ENCODE measurements at regions not wholly inside any gene's neighbourhood (a gene's known extent, or its start where the extent isn't known, plus 50 kb on each side); places are given as distances from the start of the nearest gene placed in this dataset.
"Not testable (repeated sequence)": the region's sequence is repeated elsewhere in the genome, so short reads cannot be mapped to it uniquely, and the experiment has no call there.

- no peak for DNase-seq
These were observed 95.1 kb upstream of the MRPS22 start for GRCh38 chr3:139248593-139249255.

GRCh38 chr3:139251529-139251928 is 92.3 kb upstream of the MRPS22 start:
- no peak for DNase-seq

GRCh38 chr3:139252719-139253118 is 91.1 kb upstream of the MRPS22 start:
- DNase-seq: no peak

DNA sequence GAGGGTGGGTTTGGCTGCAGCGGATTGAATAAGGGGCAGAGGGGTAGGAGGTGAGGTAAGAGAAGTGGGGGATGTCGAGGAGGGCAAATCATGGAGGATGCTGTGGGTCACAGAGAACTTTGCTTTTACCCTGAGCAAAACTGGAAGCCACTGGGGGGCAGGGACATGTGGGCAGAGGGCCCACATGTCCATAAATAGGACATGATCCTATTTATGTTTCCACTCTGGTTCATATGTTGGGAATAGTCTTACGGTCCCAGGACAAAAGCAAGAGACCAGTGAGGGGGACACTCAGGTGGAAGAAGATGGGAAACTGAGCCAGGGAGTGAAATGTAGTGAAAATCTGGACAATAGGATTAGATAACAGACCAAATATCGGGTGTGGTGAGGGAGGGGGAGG is 85.5 kb upstream of the MRPS22 start:
- DNase-seq: no peak

DNA sequence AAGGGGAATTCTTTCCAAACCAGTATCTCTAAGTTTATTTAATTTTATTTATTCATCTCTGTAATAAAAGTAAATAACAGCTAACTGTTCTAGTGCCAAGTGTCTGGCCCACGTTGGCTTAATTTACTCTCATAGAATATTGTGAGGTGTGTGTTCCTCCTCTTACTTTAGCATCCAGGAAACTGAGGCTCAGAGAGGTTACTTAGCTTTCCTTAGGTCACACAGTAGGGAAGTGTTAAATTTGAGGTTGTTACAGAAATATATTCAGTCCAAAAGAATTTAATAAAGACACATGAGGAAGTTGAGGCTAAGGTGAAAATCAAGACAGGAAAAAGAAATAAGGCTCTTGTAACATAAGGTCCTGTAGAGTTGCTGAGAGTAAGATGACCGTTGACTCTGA is 84.4 kb upstream of the MRPS22 start:
- DNase-seq: no peak

DNA sequence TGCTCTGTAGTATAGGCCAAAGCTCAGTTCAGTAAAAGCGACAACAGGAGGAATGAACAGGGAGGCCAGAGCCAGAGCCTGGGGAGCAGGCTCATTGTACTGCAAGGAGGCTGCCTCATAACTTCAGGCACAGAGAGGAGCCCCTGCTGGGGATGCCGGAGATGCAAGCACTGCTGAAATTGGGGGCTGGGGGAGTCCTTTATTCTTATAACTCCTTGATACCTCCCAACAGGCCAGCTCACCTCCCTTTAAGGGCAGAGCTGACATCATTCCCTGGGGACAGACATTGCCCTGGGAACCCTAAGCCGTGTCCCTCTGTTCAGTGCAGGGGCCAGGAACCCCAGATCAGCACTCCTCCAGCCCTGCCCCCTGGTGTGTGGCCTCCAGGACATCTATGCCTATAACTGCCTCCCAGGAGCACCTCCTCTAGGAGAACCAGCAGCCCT is 83.8 kb upstream of the MRPS22 start:
- no peak for DNase-seq

DNA sequence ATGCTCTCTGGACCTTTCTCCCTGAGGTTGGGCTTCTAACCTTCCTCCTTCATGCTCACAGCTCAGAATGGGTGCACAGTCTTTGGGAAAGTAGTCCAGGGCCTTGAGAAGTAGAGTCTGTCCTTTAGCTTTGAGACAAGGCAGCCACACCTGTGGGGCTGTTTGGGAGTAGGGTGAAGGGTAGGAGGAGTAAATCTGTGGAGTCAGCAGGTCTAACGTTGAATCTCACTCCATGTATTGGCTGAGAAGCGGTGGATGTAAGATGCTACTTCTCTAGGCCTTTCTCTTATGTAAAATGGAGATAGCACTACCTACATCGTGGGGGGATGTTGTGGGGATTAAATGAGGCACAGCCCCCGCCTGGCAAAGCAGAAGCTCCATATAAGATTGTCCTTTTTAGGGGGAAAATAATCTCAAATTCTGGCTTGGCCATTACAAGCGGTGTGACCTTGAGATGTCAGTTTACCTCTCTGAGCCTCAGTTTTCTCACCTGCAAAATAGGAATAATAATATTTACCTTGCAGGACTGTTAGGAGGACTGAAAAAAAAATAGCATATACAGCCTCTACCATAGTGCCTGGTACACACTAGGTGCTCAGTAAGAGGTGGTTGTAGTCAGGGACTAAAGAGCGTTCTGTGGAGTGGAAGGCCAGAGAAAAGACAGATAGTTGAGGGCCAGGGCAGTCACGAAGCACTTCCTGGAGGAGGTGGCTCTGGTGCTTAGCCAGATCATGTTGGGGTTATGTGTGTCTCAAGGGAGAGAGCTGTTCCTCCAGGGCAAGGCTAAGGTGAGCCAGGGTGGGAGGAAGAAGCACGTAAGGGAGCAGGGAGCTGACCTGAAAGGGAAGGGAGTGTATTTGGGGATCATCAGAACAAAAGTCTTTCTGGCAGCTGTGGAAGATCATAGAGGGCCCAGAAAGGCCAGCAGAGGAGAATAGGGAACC is 82.8 kb upstream of the MRPS22 start:
- no peak for DNase-seq

GRCh38 chr3:139261754-139262586 is 81.8 kb upstream of the MRPS22 start:
- no peak for DNase-seq

GRCh38 chr3:139263798-139264197 is 80.0 kb upstream of the MRPS22 start:
- DNase-seq: no peak

GRCh38 chr3:139264375-139264774 is 79.4 kb upstream of the MRPS22 start:
- DNase-seq: no peak

- no peak for DNase-seq
These were observed 78.4 kb upstream of the MRPS22 start for GRCh38 chr3:139265131-139266016.

DNA sequence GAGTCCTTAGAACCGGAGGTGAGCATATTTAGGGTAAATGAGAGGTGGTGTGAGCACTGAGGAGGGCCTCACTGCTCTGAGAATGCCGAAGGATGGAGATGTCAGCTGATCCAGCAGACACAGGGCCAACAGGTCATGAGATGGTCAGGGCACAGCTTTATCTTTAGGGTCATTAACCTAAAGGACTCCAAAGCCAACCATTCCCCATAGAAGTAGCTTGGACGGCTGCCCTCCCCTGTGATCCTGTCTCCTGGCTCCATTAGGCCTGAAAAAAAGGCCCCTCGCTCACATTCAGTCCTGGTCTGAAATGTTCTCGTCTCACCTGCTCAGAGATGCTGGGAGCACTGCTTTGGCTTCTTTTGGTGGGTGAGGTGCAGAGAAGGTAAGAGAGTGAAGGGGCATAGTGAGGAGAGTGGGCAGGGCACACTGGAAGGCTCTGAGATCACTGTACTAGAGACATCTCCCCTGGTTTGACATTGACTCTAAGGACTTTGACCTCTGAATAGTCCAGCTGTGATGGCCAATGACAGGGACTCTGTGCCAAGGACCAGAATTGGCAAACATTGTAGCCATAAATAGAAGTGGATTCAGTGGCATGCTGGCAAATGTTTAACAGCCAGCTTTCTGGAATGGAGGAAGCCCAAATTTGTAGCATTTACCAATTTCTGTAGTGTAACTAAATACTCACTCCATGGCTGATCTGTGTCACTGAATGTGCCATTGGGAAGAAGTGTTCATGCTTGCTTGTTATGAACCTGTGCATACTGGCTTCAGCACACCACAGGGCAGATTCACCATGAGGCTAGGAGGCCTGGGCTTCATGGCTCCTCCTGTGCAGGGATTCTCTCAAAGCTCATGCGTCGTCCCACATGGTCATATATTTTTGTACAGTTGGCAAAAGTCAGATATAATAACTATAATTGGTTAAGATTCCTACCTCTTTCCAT is 76.2 kb upstream of the MRPS22 start:
- DNase-seq: no peak

DNA sequence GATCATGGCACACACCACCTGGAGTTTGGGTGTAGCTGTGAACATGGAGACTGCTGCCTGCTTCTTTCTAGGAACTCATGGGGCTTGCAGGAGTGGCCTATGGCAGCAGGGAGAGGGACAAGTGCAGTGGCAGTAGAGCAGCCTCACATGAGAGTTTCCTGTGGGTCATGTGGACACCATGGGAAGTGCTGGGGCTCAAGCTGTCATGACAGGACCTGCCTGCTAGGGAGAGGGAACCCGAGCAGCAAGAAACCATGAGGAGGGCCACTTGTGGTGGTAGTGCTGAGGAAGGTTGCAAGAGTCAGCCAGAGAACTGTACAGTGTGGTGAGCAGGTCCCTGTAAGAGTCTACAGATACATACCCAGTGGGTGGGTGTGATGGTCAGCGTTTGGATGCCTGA is 73.8 kb upstream of the MRPS22 start:
- no peak for DNase-seq

- DNase-seq: not testable (repeated sequence)
These were observed 73.2 kb upstream of the MRPS22 start for GRCh38 chr3:139270652-139271051.

DNA sequence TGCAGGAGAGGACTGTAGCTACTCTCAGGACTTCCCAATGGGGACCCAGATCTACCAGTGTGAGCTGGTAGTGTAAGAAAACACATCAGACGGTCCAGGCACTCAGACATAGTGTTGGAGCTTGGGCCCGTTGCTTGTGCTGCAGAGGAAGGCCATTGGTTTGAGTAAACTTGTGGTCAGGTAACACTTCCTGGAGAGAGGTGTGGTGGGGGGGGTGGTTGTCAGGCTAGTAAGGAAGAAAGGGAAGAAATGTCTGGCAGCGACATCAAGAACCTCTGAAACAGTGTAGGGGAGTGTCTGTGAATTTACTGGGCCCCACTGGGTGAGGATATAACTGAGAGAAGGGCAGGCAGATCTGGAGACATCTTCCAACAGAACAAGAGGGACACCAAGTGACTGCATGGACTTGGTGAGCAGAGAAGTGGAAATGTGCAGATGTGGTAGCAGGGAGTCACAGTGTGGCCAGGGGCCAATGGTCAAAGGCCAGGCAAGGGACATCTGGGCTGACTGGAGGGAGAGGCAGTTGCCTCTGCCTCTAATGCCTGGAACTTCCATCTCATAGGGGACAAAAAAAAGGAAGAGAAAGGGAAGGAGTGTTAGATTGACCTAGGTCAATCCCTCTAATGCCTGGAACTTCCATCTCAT is 63.7 kb upstream of the MRPS22 start:
- no peak for DNase-seq

- DNase-seq: no peak
These were observed 62.7 kb upstream of the MRPS22 start for GRCh38 chr3:139281096-139281495.

- DNase-seq: no peak
These were observed 62.2 kb upstream of the MRPS22 start for GRCh38 chr3:139281522-139282196.

GRCh38 chr3:139283301-139283700 is 60.5 kb upstream of the MRPS22 start:
- no peak for DNase-seq

DNA sequence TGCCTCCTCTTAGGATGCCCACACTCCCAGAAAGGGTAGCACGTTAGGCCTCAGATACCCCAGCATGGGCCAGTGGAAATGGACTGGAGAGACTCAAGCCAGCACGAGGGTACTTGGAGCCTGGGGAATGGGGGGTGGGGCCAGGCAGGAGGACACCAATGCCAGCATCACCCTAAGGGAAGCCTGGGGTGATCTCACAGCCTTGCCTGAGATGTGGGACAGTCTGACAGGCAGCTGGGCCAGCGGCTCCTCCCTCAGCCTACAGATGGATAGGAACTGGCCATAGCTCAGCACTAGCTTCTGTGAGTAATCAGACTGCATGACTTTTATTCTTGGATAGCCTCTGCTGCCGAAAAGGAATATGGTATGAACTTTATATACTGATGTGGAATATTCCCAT is 59.6 kb upstream of the MRPS22 start:
- no peak for DNase-seq

GRCh38 chr3:139285691-139286090 is 58.1 kb upstream of the MRPS22 start:
- no peak for DNase-seq

Data from NCI-H345 (cell line).